ENCODE measurements at regions not wholly inside any gene's neighbourhood (a gene's known extent, or its start where the extent isn't known, plus 50 kb on each side); places are given as distances from the start of the nearest gene placed in this dataset.
"Not testable (repeated sequence)": the region's sequence is repeated elsewhere in the genome, so short reads cannot be mapped to it uniquely, and the experiment has no call there.

DNA sequence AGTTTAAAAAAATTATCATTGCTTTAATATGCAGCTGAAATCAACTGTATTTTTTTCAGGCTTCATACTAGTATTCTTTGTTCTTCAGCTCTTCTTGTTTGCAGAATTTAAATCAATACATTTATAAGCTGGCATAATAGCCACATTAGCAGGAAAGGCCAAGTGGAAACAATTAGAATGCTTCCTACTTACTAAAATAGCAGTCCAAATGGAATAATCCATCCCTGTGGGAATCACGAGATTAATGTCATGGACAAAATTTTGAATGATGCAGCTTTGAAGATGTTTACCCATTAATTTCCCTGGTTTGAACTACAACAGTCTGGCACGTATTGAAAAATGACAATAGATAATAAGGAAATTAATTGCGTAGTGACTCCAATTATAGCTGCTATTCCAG, 2650.8 kb downstream of the PCDH9 start:
- intact Hi-C loops (cut with DNase I): no loop called here
- DNase-seq (no peak), ATAC-seq (ENCODE audit: poor library complexity) (no peak)

DNA sequence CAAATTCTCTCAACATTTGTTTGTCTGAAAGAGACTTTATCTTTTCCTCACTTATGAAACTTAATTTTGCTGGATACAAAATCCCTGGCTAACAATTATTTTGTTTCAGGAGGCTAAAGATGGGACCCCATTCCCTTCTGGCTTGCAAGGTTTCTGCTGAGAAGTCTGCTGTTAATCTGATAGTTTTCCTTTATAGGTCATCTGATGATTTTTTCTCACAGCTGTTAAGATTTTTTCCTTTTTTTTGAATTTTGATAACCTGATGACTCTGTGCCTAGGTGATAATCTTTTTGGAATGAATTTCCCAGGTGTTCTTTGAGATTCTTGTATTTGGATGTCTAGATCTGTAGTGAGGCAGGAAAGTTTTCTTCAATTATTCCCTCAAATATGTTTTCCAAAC, 2661.4 kb downstream of the PCDH9 start:
- intact Hi-C loops (cut with DNase I): no loop called here
- DNase-seq: no peak
- no peak for ATAC-seq (ENCODE audit: poor library complexity)

DNA sequence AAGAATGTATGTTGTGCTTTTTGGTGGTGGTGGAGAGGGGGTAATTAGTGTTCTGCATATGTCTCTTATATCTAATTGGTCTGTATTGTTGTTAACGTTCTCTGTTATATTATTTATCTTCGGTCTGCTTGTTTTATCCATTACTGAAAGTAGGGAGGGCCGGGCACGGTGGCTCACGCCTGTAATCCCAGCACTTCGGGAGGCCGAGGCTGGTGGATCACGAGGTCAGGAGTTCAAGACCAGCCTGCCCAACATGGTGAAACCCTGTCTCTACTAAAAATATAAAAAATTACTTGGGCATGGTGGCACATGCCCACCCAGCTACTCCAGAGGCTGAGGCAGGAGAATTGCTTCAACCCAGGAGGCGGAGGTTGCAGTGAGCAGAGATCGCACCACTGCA, 2672.1 kb downstream of the PCDH9 start:
- ATAC-seq (ENCODE audit: poor library complexity); intact Hi-C loops (cut with DNase I); DNase-seq: not testable (repeated sequence)

GRCh38 chr13:64556376-64556775, 2673.8 kb downstream of the PCDH9 start:
- no peak for ATAC-seq (ENCODE audit: poor library complexity)
- DNase-seq: no peak
- intact Hi-C loops (cut with DNase I): no loop called here

DNA sequence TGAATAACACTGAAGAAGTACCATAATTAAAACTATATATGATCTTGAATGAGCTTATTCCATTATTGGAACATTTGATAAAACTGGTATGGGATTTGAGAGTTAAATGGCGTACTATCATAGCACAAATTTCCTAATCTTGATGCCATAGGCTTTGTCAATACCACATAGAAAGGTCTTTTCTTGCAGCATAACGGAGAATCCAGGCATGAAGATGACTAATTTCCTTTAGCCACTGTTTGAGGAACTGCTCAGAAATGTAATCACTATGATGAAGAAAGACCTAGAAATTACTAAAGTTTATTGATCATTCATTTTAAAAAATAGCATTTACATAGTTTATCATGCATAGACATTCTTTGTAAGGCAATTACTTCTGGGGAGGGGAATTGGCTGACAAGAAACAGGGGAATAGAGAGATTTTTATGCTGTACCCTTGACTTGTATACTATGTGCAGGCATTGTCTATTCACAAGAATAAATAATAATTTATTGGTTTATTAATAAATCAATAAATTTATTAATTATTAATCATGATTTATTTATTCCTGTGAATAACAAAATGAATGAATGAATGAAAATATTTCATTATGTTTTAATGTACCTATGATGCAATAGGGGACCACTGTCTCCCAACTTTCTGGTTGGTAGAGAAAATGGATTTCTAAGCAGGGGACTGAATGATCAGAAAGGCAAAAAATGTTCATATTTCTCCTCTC, 2676.6 kb downstream of the PCDH9 start:
- no peak for DNase-seq
- ATAC-seq (ENCODE audit: poor library complexity): no peak
- intact Hi-C loops (cut with DNase I): no loop called here

DNA sequence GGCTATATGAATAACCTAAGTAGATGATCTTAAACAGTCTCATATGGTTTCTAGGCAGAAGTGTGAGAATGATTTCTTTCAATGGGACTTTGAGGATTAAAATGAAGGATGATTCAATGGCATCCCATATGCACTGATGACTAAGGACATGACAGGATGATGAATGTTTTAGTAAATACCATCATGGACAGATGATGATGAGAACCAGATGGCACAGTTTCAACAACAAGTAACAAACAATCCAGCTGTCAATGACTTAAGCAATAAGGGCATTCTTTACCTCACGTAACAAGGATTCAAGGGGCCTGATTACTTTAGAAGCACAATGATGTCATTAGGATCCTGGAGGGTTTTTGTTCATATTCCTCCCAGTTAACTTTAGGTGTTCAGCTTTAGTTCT, 2678.4 kb downstream of the PCDH9 start:
- no peak for ATAC-seq (ENCODE audit: poor library complexity)
- intact Hi-C loops (cut with DNase I): no loop called here

DNA sequence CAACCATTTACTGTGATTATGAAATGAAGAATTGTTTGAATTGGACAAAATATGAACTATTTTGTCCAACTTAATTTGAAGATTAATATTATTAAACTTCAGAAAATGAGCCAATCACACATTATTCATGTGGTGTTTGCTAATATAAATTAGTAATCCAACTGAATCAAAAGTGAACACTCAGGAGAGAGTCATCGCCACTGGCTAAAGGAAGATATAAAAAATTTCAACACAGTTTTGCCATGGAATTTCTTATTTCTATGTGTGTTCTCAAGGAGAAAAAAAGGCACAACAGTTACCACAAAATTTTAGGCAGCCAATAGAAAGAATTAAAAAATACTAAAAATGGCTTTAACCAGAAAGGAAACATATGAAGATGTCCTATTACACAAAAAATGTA, 2683.8 kb downstream of the PCDH9 start:
- intact Hi-C loops (cut with DNase I): no loop called here
- no peak for DNase-seq
- no peak for ATAC-seq (ENCODE audit: poor library complexity)

More for the DNA sequence above, 2678.4 kb downstream of the PCDH9 start:
- DNase-seq: no peak

GRCh38 chr13:64540976-64541375, 2689.2 kb downstream of the PCDH9 start:
- DNase-seq (no peak), ATAC-seq (ENCODE audit: poor library complexity) (no peak)
- intact Hi-C loops (cut with DNase I): no loop called here

DNA sequence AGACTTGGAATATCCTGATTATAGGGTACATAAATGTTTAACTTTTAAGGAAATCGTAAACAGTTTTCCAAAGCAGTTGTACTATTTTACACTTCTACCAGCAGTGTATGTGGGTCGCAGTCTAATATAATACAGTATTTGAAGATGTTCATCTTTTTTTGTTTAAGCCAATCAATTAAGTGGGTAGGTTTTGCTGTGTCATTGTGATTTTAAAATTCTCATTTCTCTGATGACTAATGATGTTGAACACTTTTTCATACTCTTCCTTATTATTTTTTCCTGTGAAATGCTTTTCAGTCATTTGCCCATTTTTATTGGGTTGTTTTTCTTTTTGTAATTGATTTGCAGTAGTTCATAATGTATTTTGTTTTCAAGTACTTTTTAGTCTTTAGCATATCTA, 2689.7 kb downstream of the PCDH9 start:
- no peak for ATAC-seq (ENCODE audit: poor library complexity)
- intact Hi-C loops (cut with DNase I): no loop called here
- no peak for DNase-seq

GRCh38 chr13:64538711-64539110, 2691.4 kb downstream of the PCDH9 start:
- no peak for DNase-seq
- no peak for ATAC-seq (ENCODE audit: poor library complexity)
- intact Hi-C loops (cut with DNase I): no loop called here

- DNase-seq: no peak
- no peak for ATAC-seq (ENCODE audit: poor library complexity)
- intact Hi-C loops (cut with DNase I): no loop called here
These were observed 2695.8 kb downstream of the PCDH9 start for GRCh38 chr13:64534302-64534701.

GRCh38 chr13:64531400-64531799, 2698.7 kb downstream of the PCDH9 start:
- intact Hi-C loops (cut with DNase I): no loop called here
- ATAC-seq (ENCODE audit: poor library complexity): no peak
- DNase-seq: no peak

GRCh38 chr13:64529874-64530485, 2700.2 kb downstream of the PCDH9 start:
- DNase-seq (no peak), ATAC-seq (ENCODE audit: poor library complexity) (no peak)
- intact Hi-C loops (cut with DNase I): no loop called here

DNA sequence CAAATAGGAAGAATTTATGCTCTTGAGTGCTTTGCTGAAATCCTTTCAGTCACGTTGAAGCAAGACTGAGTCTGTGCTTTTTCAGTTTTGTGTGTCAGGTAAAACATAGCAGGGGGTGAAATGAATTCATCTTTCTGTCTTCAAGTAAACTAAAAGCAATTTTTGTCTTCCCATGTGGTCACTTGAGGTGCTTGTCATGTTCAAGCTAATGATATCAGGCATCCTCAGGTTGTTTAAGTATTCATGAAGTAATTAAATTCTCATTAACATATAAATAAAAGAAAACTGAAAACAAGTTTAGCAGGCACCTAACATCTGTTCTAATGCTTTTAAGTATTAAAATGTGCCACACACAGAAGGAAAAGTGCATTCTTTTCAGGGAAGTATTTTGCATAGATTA, 2701.3 kb downstream of the PCDH9 start:
- DNase-seq (no peak), ATAC-seq (ENCODE audit: poor library complexity) (no peak)
- intact Hi-C loops (cut with DNase I): no loop called here

DNA sequence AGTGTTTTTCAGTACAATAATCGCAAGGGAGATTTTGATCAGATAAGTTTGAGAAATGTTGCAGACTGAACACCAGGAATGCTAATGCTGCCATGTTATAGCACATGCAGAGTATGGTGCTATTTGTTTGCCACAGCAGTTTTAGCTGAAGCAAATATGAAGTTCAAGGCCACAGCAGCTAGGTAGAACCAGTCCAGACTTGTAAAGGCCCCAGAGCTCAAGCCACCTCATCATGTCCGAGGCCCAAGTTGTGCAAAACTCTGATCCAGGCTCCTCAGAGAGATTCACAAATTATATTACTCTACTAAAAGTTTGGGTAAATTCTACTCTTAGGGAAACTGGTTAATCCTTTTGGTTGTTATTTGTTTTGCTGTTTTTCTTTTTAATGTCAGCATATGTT, 2702.6 kb downstream of the PCDH9 start:
- intact Hi-C loops (cut with DNase I): no loop called here
- DNase-seq (no peak), ATAC-seq (ENCODE audit: poor library complexity) (no peak)

DNA sequence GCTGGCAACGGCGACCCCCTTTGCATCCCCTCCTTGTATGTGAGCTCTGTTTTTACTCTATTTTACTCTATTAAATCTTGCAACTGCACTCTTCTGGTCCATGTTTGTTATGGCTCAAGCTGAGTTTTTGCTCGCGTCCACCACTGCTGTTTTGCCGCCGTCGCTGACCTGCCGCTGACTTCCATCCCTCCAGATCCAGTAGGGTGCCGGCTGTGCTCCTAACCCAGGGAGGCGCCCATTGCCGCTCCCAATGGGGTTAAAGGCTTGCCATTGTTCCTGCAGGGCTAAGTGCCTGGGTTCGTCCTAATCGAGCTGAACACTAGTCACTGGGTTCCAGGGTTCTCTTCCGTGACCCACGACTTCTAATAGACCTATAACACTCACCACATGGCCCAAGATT, 2704.4 kb downstream of the PCDH9 start:
- DNase-seq (no peak), ATAC-seq (ENCODE audit: poor library complexity) (no peak)
- intact Hi-C loops (cut with DNase I): no loop called here

DNA sequence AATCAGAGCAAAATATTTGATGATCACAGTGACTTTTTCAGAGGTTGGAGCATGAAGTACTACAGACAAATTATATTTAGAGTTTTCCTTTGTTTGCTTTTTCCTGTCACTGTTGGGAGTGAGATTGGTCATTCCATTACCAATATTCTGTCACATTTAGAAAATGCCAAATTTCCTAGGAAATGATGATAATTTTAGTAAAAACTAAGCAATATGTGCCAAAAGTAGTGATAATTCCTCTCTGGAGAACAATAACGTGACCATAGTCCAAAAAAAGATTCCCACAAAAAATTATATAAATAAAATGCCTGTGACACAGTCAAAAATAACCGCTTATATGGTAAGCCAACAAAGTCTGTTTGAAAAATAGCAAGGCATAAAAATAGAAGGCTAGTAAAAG, 2719.4 kb downstream of the PCDH9 start:
- ATAC-seq (ENCODE audit: poor library complexity) (no peak), DNase-seq (no peak)
- intact Hi-C loops (cut with DNase I): no loop called here

GRCh38 chr13:64506246-64506645, 2723.9 kb downstream of the PCDH9 start:
- DNase-seq (no peak), ATAC-seq (ENCODE audit: poor library complexity) (no peak)
- intact Hi-C loops (cut with DNase I): no loop called here

- intact Hi-C loops (cut with DNase I): no loop called here
- ATAC-seq (ENCODE audit: poor library complexity): no peak
- no peak for DNase-seq
These were observed 2724.7 kb downstream of the PCDH9 start for GRCh38 chr13:64505336-64505910.

DNA sequence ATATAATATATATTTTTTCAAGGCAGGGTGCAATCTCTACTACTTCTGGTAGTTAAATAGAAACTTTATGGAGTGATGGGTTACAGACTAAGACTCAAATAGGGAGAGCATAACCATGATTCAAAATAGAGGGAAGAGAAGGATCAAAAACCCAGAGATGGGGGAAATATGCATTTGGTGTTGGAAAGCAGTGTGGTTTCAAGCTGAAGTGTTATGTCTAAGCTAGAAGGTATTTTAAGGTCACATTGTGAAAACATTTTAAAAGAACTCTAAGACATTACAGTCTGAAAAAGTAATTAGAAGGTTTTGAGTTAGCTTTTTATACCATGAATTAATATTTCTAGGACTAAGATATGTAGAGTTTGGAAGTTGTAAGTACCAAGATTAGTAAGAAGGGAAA, 2741.4 kb downstream of the PCDH9 start:
- DNase-seq (no peak), ATAC-seq (ENCODE audit: poor library complexity) (no peak)
- intact Hi-C loops (cut with DNase I): no loop called here
